ENCODE measurements at regions not wholly inside any gene's neighbourhood (a gene's known extent, or its start where the extent isn't known, plus 50 kb on each side); places are given as distances from the start of the nearest gene placed in this dataset.

GRCh38 chr20:51331481-51331880, 211.0 kb downstream of the NFATC2 start:
- H3K27me3 ChIP-seq (ENCODE audit: control insufficient read depth, extremely low read depth, insufficient read depth, low read length) = no peaks in the 10 kb centered on the region
- H2AFZ ChIP-seq (ENCODE audit: control insufficient read depth, low read length) = no peak overlapping the region
- no peak overlapping the region for H3K9ac ChIP-seq (ENCODE audit: control insufficient read depth, extremely low read depth, insufficient read depth, low read length)
- no peaks in the 10 kb centered on the region for H3K9me1 ChIP-seq (ENCODE audit: control insufficient read depth, extremely low read depth, insufficient read depth, low read length)
- TF ChIP-seq, protein P1, sequence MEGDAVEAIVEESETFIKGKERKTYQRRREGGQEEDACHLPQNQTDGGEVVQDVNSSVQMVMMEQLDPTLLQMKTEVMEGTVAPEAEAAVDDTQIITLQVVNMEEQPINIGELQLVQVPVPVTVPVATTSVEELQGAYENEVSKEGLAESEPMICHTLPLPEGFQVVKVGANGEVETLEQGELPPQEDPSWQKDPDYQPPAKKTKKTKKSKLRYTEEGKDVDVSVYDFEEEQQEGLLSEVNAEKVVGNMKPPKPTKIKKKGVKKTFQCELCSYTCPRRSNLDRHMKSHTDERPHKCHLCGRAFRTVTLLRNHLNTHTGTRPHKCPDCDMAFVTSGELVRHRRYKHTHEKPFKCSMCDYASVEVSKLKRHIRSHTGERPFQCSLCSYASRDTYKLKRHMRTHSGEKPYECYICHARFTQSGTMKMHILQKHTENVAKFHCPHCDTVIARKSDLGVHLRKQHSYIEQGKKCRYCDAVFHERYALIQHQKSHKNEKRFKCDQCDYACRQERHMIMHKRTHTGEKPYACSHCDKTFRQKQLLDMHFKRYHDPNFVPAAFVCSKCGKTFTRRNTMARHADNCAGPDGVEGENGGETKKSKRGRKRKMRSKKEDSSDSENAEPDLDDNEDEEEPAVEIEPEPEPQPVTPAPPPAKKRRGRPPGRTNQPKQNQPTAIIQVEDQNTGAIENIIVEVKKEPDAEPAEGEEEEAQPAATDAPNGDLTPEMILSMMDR (optimal IDR thresholded peaks at IDR 0.05 in 1 of 3, IDR thresholded peaks at IDR 0.05 in 1 of 3, conservative IDR thresholded peaks at IDR 0.05 in 1 of 3; ENCODE audit: extremely low read depth in 1 of 3, insufficient read depth in 2 of 3, low read length in 3 of 3) = no peak
- TF ChIP-seq EZH2 (IDR thresholded peaks at IDR 0.05; ENCODE audit: low read length) = no peak
- dilution Hi-C loops (cut with MboI; ENCODE audit: extremely low pct_ligation_motif_present, low sequenced_read_pairs) = no loop called here
- H3K4me2 ChIP-seq (ENCODE audit: control insufficient read depth, extremely low read depth, insufficient read depth, low read depth, low read length) = no peak overlapping the region
- DNase-seq (ENCODE audit: low read depth, low spot score) (no peak), FAIRE-seq (no peak)
- H3K79me2 ChIP-seq (ENCODE audit: control insufficient read depth, insufficient read depth, low read length) = no peaks in the 10 kb centered on the region
- no peak overlapping the region for H3K27ac ChIP-seq (ENCODE audit: control insufficient read depth, insufficient read depth, low read length)
- H3K36me3 ChIP-seq (ENCODE audit: control insufficient read depth in 2 of 2, extremely low read depth in 1 of 2, insufficient read depth in 2 of 2, low read length in 2 of 2) = no peaks in the 10 kb centered on the region
- no peak overlapping the region for H3K4me3 ChIP-seq (ENCODE audit: control insufficient read depth in 2 of 3, extremely low read depth in 1 of 3, insufficient read depth in 2 of 3, low read depth in 1 of 3, low read length in 3 of 3)
- H3K4me1 ChIP-seq (ENCODE audit: control insufficient read depth, extremely low read depth, insufficient read depth, low read length) = peaks cover 7% of the 10 kb centered on the region
- peaks cover 2% of the 10 kb centered on the region for H3K9me3 ChIP-seq (ENCODE audit: control insufficient read depth, low read depth, low read length)
- H4K20me1 ChIP-seq (ENCODE audit: control insufficient read depth, extremely low read depth, insufficient read depth, low read length) = no peaks in the 10 kb centered on the region

GRCh38 chr20:51329845-51330244, 212.7 kb downstream of the NFATC2 start:
- Histone ChIP-seq H3K27ac (ENCODE audit: control insufficient read depth, insufficient read depth, low read length) (no peak overlapping the region), H3K9ac (ENCODE audit: control insufficient read depth, extremely low read depth, insufficient read depth, low read length) (no peak overlapping the region), H3K4me2 (ENCODE audit: control insufficient read depth, extremely low read depth, insufficient read depth, low read depth, low read length) (no peak overlapping the region), H2AFZ (ENCODE audit: control insufficient read depth, low read length) (no peak overlapping the region), H3K4me1 (ENCODE audit: control insufficient read depth, extremely low read depth, insufficient read depth, low read length) (no peaks in the 10 kb centered on the region), H3K4me3 (ENCODE audit: control insufficient read depth in 2 of 3, extremely low read depth in 1 of 3, insufficient read depth in 2 of 3, low read depth in 1 of 3, low read length in 3 of 3) (no peak overlapping the region), H3K9me1 (ENCODE audit: control insufficient read depth, extremely low read depth, insufficient read depth, low read length) (no peaks in the 10 kb centered on the region), H3K79me2 (ENCODE audit: control insufficient read depth, insufficient read depth, low read length) (no peaks in the 10 kb centered on the region), H3K9me3 (ENCODE audit: control insufficient read depth, low read depth, low read length) (peaks cover 2% of the 10 kb centered on the region), H3K27me3 (ENCODE audit: control insufficient read depth, extremely low read depth, insufficient read depth, low read length) (no peaks in the 10 kb centered on the region), H4K20me1 (ENCODE audit: control insufficient read depth, extremely low read depth, insufficient read depth, low read length) (no peaks in the 10 kb centered on the region), H3K36me3 (ENCODE audit: control insufficient read depth in 2 of 2, extremely low read depth in 1 of 2, insufficient read depth in 2 of 2, low read length in 2 of 2) (no peaks in the 10 kb centered on the region)
- FAIRE-seq (no peak), DNase-seq (ENCODE audit: low read depth, low spot score) (no peak)
- TF ChIP-seq EZH2 (IDR thresholded peaks at IDR 0.05; ENCODE audit: low read length) = no peak
- TF ChIP-seq, protein P1 (optimal IDR thresholded peaks at IDR 0.05 in 1 of 3, IDR thresholded peaks at IDR 0.05 in 1 of 3, conservative IDR thresholded peaks at IDR 0.05 in 1 of 3; ENCODE audit: extremely low read depth in 1 of 3, insufficient read depth in 2 of 3, low read length in 3 of 3) = no peak
- dilution Hi-C loops (cut with MboI; ENCODE audit: extremely low pct_ligation_motif_present, low sequenced_read_pairs) = no loop called here
